Epithelial cell of esophagus (primary cell): ENCODE measurements at regions not wholly inside any gene's neighbourhood (a gene's known extent, or its start where the extent isn't known, plus 50 kb on each side); places are given as distances from the start of the nearest gene placed in this dataset.
"Not testable (repeated sequence)": the region's sequence is repeated elsewhere in the genome, so short reads cannot be mapped to it uniquely, and the experiment has no call there.

Source experiments
- DNase-seq: peaks from one replicate; pipeline ENCODE4 v3.0.0; 2010; ENCODE audit warnings: low read depth
- H3K4me3 ChIP-seq: 2 replicates; pipeline ENCODE4 v1.5.1; 2011; ENCODE audit warnings: mild to moderate bottlenecking, low read length, control low read depth
- TF ChIP-seq, protein P1 (sequence below): IDR thresholded peaks from 2 replicates; pipeline ENCODE4 v1.5.1; 2011; ENCODE audit warnings: low read depth, mild to moderate bottlenecking, low read length, control low read depth, inconsistent platforms; ENCODE audit not compliant: insufficient read depth; ENCODE audit errors: missing control alignments

DNA sequence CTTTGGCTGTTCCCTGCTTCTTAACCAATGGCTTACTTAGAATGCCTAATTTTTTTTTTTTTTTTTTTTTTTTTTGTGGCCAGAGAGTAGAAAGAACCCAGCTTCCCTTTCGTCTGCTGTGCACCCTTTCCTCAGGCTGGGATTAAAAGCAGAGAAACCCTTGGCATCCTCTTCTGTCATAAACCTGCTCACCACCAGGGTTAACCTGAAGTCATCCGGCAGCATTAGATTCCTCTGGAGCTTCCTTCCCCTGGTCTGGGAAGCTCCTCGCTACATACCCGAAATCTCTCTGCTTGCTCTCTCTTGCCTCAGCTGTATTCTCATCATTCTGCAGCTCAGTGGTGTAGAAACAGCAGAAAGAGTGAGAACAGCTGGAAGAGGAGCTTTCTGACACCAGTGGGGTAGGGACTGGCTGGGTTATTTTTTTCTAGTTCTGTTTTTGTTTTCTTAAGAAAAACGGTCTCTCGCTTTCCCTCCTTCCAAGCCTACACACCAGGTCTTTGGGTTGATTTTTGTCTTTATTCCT is 339.0 kb upstream of the MEIS1 start:
- TF ChIP-seq, protein P1, sequence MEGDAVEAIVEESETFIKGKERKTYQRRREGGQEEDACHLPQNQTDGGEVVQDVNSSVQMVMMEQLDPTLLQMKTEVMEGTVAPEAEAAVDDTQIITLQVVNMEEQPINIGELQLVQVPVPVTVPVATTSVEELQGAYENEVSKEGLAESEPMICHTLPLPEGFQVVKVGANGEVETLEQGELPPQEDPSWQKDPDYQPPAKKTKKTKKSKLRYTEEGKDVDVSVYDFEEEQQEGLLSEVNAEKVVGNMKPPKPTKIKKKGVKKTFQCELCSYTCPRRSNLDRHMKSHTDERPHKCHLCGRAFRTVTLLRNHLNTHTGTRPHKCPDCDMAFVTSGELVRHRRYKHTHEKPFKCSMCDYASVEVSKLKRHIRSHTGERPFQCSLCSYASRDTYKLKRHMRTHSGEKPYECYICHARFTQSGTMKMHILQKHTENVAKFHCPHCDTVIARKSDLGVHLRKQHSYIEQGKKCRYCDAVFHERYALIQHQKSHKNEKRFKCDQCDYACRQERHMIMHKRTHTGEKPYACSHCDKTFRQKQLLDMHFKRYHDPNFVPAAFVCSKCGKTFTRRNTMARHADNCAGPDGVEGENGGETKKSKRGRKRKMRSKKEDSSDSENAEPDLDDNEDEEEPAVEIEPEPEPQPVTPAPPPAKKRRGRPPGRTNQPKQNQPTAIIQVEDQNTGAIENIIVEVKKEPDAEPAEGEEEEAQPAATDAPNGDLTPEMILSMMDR, result peak; percentile 19
- no peak overlapping the region for H3K4me3 ChIP-seq
- DNase-seq, result no peak

DNA sequence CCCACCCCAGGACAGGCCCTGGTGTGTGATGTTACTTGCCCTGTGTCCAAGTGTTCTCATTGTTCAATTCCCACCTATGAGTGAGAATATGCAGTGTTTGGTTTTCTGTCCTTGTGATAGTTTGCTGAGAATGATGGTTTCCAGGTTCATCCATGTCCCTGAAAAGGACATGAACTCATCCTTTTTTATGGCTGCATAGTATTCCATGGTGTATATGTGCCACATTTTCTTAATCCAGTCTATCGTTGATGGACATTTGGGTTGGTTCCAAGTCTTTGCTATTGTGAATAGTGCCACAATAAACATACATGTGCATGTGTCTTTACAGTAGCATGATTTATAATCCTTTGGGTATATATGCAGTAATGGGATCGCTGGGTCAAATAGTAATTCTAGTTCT is 340.2 kb upstream of the MEIS1 start:
- H3K4me3 ChIP-seq, DNase-seq: not testable (repeated sequence)

DNA sequence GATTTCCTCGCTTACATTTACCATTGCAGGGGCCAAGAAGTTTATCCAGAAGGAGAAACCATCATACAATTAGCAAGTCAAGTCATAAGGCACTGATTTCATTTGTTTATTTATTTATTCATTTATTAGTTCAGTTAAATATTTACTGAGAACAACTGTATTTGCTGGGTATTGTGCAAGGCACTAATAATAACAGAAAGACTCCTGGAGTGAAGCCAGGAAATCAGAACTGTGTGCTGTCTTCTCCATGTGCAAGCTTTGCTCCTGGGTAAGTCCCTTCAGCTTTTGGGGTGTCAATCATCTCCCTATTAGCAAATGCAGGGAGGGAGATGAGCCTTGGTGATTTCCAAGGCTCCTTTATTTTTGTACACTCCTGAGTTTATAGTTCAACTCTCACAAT is 341.6 kb upstream of the MEIS1 start:
- DNase-seq, result no peak
- TF ChIP-seq, protein P1, result no peak

DNA sequence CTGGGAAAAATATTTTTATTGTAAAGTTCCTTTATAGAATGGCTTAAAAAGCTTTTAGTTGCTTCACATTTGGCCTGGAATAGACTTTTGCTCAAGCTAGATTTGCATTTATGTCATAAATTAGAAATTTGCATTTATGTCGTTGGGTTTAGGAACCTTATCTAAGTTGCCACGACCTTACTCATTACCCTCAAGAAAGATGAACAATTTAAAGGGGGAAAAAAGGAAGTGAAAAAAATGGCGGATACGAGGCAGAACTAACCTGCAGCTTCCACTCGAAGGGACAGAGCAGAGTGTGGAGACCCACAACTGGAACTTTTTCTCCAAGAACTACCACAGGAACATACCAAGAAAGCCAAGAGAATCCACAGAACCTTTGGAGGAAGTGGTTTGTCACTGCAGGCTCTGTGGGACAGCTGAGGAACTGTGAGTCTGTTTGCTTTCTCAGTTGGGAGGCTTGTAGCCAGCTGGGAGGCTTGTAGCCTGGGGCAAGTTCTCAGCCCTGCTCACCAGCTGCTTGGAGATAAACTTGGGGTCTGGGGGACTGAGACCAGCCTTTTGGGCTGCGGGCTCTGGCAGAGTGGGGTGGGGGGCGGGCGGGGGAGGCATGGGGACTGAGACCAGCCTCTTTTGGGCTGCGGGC is 349.9 kb upstream of the MEIS1 start:
- TF ChIP-seq, protein P1, result no peak
- no peak for DNase-seq

More for the DNA sequence above, 341.6 kb upstream of the MEIS1 start:
- no peak overlapping the region for H3K4me3 ChIP-seq

DNA sequence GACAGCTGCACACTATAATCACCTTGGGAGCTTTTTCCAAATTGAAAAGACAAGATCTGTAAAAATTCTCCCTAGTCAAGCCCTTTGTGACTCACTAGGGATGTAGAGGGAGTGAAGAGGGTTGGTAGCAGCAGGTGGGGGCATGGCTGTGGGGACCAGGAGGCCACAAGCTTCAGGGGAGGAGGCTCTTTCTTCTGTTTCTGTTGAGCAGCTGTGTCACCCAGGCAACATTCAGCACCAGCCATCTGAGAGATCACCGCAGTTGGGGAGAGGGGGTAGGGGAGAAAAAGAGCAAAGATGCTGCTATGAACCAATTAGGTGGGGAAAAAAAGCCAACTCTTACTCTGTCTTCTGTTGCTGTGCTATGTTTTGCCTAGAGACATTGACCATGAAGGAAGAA is 352.3 kb upstream of the MEIS1 start:
- no peak for DNase-seq
- H3K4me3 ChIP-seq, result no peak overlapping the region
- TF ChIP-seq, protein P1, result no peak

More for the DNA sequence above, 349.9 kb upstream of the MEIS1 start:
- H3K4me3 ChIP-seq, result no peak overlapping the region

DNA sequence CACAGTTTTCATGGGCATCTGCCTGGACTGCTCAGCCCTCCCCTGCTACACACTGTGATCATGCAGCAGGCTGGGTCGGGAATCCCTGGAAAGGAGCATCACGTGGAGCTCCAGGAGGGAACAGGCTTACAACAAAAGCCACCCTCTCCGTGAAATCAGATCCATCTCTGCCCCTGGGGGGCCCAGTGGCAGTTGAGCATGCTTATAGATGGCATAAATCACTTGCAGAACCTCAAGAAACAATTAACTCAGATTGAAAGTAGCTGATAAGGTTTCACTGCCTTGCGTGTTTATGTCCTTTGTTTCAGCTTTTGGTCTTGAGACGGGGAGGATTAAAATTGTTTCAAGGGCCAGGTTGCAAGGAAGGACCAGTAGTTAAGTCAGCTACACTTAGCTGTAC is 354.8 kb upstream of the MEIS1 start:
- TF ChIP-seq, protein P1, result no peak
- no peak overlapping the region for H3K4me3 ChIP-seq
- no peak for DNase-seq

DNA sequence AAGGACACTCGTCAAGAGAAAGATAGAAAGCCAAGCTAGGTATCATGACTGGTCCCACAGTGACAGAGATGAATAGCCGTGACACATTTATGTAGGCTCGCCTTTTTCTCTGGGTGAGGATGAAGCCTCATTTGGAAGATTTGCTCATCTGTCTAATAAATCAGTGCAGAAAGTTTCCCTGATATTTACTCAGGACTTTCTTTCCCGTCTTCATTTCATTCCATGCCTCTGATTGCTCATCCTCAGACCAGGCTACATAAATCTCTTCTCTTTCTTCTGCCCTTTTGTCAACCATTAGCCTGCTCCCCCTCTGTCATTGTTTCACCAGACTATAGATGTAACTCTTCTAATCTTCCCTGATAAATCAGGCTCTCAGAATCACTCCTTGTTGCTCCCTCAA is 361.8 kb upstream of the MEIS1 start:
- TF ChIP-seq, protein P1, result no peak
- H3K4me3 ChIP-seq, result no peak overlapping the region
- no peak for DNase-seq
